CD14-positive monocyte (primary cell): ENCODE measurements at regions not wholly inside any gene's neighbourhood (a gene's known extent, or its start where the extent isn't known, plus 50 kb on each side); places are given as distances from the start of the nearest gene placed in this dataset.

ENCODE experiments used
- DNase-seq, 3 donors: peaks; one replicate each; pipeline ENCODE4 v3.0.0-alpha.2; 2011 to 2022
- H2AFZ ChIP-seq: 2 replicates; pipeline ENCODE4 v1.6.0; 2012; ENCODE audit warnings: mild to moderate bottlenecking, low read depth, low read length, inconsistent platforms; ENCODE audit not compliant: insufficient read depth, poor library complexity, severe bottlenecking
- H3K27ac ChIP-seq, 2 donors: 1 replicate in 1 of 2; 2 replicates in 1 of 2; pipeline ENCODE4 v1.5.1; 2012 to 2013; ENCODE audit warnings: low read length in 2 of 2, control low read depth in 1 of 2, inconsistent platforms in 1 of 2, low read depth in 1 of 2, mild to moderate bottlenecking in 1 of 2
- H3K27me3 ChIP-seq, 2 donors: one replicate each; pipeline versions ENCODE4 v1.6.0 to v1.6.1; 2011 to 2013; ENCODE audit warnings: low read length in 2 of 2; ENCODE audit not compliant: control insufficient read depth in 2 of 2, insufficient read depth in 2 of 2
- H3K36me3 ChIP-seq, 2 donors: replicated peaks in 1 of 2; 1 replicate in 1 of 2; 2 replicates in 1 of 2; pipeline versions ENCODE4 v1.5.1 to v1.6.1; 2012 to 2013; ENCODE audit warnings: low read length in 2 of 2, control low read depth in 1 of 2, inconsistent platforms in 1 of 2, mild to moderate bottlenecking in 1 of 2; ENCODE audit not compliant: insufficient read depth in 2 of 2, control insufficient read depth in 1 of 2
- H3K4me1 ChIP-seq, 2 donors: 1 replicate in 1 of 2; 2 replicates in 1 of 2; pipeline versions ENCODE4 v1.5.1 to v1.6.1; 2012 to 2013; ENCODE audit warnings: low read length in 2 of 2, control low read depth in 1 of 2, inconsistent platforms in 1 of 2, mild to moderate bottlenecking in 1 of 2, moderate library complexity in 1 of 2; ENCODE audit not compliant: insufficient read depth in 2 of 2, control insufficient read depth in 1 of 2
- H3K4me2 ChIP-seq: replicated peaks from 2 replicates; pipeline ENCODE3; 2012; ENCODE audit warnings: low read length, moderate library complexity, mild to moderate bottlenecking; ENCODE audit not compliant: poor library complexity, severe bottlenecking; ENCODE audit errors: extremely low read depth
- H3K4me3 ChIP-seq, 3 experiments: fragments of 200-600 bp in 1 of 3; sonication (generic) in 1 of 3; replicated peaks in 1 of 3; 1 replicate in 2 of 3; 2 replicates in 1 of 3; pipeline ENCODE4 v1.5.1; 2011 to 2013; ENCODE audit warnings: low read length in 3 of 3, mild to moderate bottlenecking in 3 of 3, control low read depth in 2 of 3, low read depth in 2 of 3, inconsistent platforms in 1 of 3, moderate library complexity in 1 of 3
- H3K79me2 ChIP-seq: 2 replicates; pipeline ENCODE4 v1.6.0; 2012; ENCODE audit warnings: mild to moderate bottlenecking, control low read depth, inconsistent platforms, low read length, moderate library complexity; ENCODE audit not compliant: insufficient read depth
- H3K9ac ChIP-seq: 2 replicates; pipeline ENCODE4 v1.6.0; 2017; ENCODE audit warnings: low read length, mild to moderate bottlenecking; ENCODE audit not compliant: insufficient read depth, poor library complexity, severe bottlenecking
- H3K9me3 ChIP-seq, 2 donors: replicated peaks in 1 of 2; 1 replicate in 1 of 2; 2 replicates in 1 of 2; pipeline versions ENCODE4 v1.5.1 to v1.6.1; 2012 to 2013; ENCODE audit warnings: low read length in 2 of 2, control low read depth in 1 of 2; ENCODE audit not compliant: control insufficient read depth in 1 of 2, insufficient read depth in 1 of 2
- H4K20me1 ChIP-seq: 2 replicates; pipeline ENCODE4 v1.6.0; 2012; ENCODE audit warnings: mild to moderate bottlenecking, low read length, control low read depth, moderate library complexity; ENCODE audit not compliant: insufficient read depth
- H3K27ac Mint-ChIP-seq, 7 donors: one replicate each; pipeline ENCODE4 v1.8.0; 2020; ENCODE audit warnings: mild to moderate bottlenecking in 7 of 7, mixed read lengths in 7 of 7, moderate library complexity in 6 of 7, inconsistent platforms in 2 of 7
- H3K27me3 Mint-ChIP-seq, 3 donors: one replicate each; pipeline ENCODE4 v1.8.0; 2021 to 2022; ENCODE audit warnings: low read depth in 3 of 3, mild to moderate bottlenecking in 3 of 3, mixed read lengths in 3 of 3, moderate library complexity in 3 of 3, inconsistent platforms in 1 of 3
- H3K36me3 Mint-ChIP-seq, 2 donors: one replicate each; pipeline ENCODE4 v1.8.0; 2020; ENCODE audit warnings: mixed read lengths in 2 of 2, inconsistent platforms in 1 of 2, mild to moderate bottlenecking in 1 of 2
- H3K4me1 Mint-ChIP-seq: one replicate; pipeline ENCODE4 v1.8.0; 2020; ENCODE audit warnings: mild to moderate bottlenecking, mixed read lengths
- H3K4me3 Mint-ChIP-seq, 2 donors: one replicate each; pipeline ENCODE4 v1.8.0; 2020; ENCODE audit warnings: mild to moderate bottlenecking in 2 of 2, mixed read lengths in 2 of 2, moderate library complexity in 1 of 2
- H3K9me3 Mint-ChIP-seq, 7 donors: one replicate each; pipeline ENCODE4 v1.8.0; 2020 to 2022; ENCODE audit warnings: mixed read lengths in 7 of 7, mild to moderate bottlenecking in 6 of 7, moderate library complexity in 6 of 7, inconsistent platforms in 2 of 7
- WGBS: methylation state at CpG from one replicate; pipeline ENCODE4 v1.1.5; 2013; ENCODE audit warnings: missing lambda C conversion rate; ENCODE audit not compliant: insufficient coverage; 5-methylcytosine and 5-hydroxymethylcytosine counted together
- intact Hi-C, 2 donors: fragments of 100-400 bp; cut with micrococcal nuclease; formaldehyde crosslinking; loops; one replicate each; pipeline versions ENCODE4 v1.15.0 to v1.15.1; 2023
- TF ChIP-seq, protein P1 (sequence below): fragments of 200-600 bp; IDR thresholded peaks from one replicate; pipeline ENCODE4 v1.8.0; 2022; ENCODE audit warnings: antibody characterized with exemption, mild to moderate bottlenecking

DNA sequence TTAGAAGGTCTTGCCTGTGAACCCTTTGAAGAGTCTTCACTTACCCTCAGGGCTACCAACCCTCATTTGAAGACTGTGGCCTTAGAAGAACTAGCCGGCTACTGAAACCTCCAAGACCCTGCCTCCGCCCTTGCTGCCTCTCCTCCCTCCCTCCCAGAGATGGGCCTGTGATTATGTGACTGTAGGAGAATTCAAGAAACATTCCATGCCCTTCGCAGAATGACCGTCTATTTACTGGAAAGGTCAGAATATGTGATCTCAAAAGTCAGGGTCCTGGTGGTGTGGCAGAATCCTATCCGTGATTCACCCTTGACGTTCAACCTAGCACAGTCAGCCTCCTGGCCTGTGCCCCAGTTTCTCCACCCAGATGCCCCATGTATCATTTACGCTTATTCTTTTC, 109.6 kb downstream of the CTNND1 start:
- intact Hi-C loops = no loop called here
- Histone ChIP-seq H3K36me3 (no peaks in the 10 kb centered on the region), H3K79me2 (no peaks in the 10 kb centered on the region), H3K4me3 (no peak overlapping the region), H3K9me3 (no peaks in the 10 kb centered on the region), H3K9ac (no peak overlapping the region), H2AFZ (no peak overlapping the region), H3K27me3 (no peaks in the 10 kb centered on the region), H3K4me2 (no peak overlapping the region), H4K20me1 (no peaks in the 10 kb centered on the region), H3K27ac (no peak overlapping the region), H3K4me1 (no peaks in the 10 kb centered on the region)
- DNase-seq = no peak
- Mint-ChIP-seq H3K27ac (no peak overlapping the region), H3K36me3 (no peaks in the 10 kb centered on the region), H3K27me3 (peaks cover 0 to 6% (median 3%) of the 10 kb centered on the region in 3 donors), H3K4me1 (no peaks in the 10 kb centered on the region), H3K4me3 (no peak overlapping the region), H3K9me3 (peaks cover 0 to 2% (median 0%) of the 10 kb centered on the region in 7 donors)
- WGBS = 50% methylated on average over 2 of the region's 7 CpGs
- TF ChIP-seq, protein P1, sequence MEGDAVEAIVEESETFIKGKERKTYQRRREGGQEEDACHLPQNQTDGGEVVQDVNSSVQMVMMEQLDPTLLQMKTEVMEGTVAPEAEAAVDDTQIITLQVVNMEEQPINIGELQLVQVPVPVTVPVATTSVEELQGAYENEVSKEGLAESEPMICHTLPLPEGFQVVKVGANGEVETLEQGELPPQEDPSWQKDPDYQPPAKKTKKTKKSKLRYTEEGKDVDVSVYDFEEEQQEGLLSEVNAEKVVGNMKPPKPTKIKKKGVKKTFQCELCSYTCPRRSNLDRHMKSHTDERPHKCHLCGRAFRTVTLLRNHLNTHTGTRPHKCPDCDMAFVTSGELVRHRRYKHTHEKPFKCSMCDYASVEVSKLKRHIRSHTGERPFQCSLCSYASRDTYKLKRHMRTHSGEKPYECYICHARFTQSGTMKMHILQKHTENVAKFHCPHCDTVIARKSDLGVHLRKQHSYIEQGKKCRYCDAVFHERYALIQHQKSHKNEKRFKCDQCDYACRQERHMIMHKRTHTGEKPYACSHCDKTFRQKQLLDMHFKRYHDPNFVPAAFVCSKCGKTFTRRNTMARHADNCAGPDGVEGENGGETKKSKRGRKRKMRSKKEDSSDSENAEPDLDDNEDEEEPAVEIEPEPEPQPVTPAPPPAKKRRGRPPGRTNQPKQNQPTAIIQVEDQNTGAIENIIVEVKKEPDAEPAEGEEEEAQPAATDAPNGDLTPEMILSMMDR = no peak

DNA sequence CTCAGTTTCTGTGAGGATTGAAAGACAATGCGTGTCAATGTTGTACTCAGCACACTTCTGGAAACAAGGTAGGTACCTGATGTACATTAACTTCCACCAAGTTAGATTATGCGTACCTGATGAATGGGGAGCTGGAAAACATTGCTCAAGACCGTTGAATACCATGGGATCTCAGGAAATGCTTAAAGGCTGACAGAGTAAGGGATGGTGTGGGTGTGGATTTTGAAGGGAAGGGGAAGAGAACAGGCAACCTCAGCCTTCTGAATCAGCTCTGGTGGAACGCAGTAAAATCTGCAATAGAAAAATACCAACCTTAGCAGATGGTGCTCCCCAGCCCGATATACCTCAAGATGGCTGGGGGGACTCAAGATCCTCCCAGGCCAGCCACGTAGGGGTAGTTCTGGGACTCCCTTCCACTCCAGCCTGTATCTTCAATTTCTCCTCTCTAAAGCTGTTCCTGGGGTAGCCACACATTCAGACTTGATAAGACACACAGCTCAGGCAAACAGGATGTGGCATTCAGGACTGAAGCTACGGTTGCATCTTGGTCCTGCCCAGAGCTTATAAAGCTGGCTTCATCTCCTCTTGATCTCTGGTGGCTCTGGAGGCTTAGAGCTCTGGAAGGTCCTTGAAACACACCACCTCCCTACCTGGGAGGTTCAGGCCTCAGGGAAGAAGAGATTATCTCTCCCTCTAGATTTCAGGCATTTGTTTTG, 111.8 kb downstream of the CTNND1 start:
- 71% methylated on average over 4 of the region's 7 CpGs for WGBS
- no peak overlapping the region for H3K4me3 Mint-ChIP-seq
- Histone ChIP-seq H3K27ac (no peak overlapping the region), H2AFZ (no peak overlapping the region), H3K4me3 (no peak overlapping the region), H3K27me3 (no peaks in the 10 kb centered on the region), H3K9ac (no peak overlapping the region), H3K36me3 (no peaks in the 10 kb centered on the region), H3K79me2 (no peaks in the 10 kb centered on the region), H3K4me1 (no peaks in the 10 kb centered on the region), H4K20me1 (no peaks in the 10 kb centered on the region), H3K9me3 (no peaks in the 10 kb centered on the region), H3K4me2 (no peak overlapping the region)
- peaks cover 0 to 2% (median 0%) of the 10 kb centered on the region in 7 donors for H3K9me3 Mint-ChIP-seq
- intact Hi-C loops = no loop called here
- H3K27me3 Mint-ChIP-seq = peaks cover 0 to 3% (median 1%) of the 10 kb centered on the region in 3 donors
- TF ChIP-seq, protein P1 = no peak
- no peaks in the 10 kb centered on the region for H3K4me1 Mint-ChIP-seq
- no peak for DNase-seq
- H3K27ac Mint-ChIP-seq = no peak overlapping the region
- no peaks in the 10 kb centered on the region for H3K36me3 Mint-ChIP-seq
